NCI-H1092 (cell line): ENCODE measurements at regions not wholly inside any gene's neighbourhood (a gene's known extent, or its start where the extent isn't known, plus 50 kb on each side); places are given as distances from the start of the nearest gene placed in this dataset.

ENCODE experiments used
- DNase-seq: peaks from one replicate; lab custom pipeline; 2025; lab: John Stamatoyannopoulos, UW

DNA sequence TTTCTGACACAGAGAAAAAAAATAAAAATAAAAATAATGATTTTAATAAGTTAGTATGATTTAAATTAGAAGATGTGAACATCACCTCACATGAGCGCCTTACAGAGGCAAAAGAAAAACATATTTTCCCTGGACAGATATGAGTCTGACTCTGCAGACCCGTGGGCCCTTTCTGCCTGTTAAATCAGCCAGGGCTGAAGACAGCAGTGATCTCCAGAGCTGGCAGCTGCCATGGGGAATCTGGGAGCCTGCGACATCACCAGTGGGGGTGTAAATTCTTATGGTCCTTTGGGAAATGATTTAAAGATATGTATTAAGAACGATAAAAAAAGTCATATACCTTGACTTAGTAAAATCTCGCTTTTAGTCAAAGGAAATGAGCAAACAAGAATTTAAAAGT is 65.7 kb upstream of the FOXF1 start:
- no peak for DNase-seq

DNA sequence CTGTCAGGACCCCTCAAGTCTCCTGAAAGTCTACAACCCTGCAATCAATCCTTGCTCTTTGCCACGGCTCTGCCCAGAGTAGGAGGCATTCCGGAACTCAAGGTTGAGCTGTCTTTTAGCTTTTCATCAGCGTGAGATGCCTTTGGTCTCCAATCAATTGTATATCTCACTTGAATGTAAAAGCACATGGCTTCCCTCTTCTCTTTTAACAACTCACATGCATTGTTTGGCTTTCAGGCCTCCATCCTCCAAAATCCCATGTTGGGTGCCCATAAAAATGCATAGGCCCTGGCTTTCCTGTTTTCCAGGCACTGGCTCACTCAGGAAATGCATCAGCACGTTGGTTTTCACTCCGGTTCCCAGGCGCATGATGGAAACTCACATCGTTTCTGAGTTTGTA is 64.0 kb upstream of the FOXF1 start:
- DNase-seq = no peak

DNA sequence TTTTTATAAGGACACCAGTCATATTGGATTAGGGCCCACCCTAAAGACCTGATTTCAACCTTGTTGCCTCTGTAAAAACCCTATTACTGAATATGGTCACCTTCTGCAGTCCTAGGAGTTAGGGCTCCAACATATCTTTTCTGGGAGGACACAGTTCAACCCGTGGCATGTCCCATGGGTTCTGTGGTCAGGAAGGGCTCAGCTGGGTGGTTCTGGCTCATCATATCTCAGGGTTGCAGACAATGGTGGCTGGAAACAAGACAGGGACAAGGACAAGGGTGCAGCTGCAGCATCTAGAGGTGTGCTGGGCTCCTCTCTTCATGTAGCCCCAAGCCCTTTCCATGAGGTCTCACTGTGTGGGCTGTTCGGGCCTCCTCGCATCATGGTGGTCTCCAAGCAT is 63.1 kb upstream of the FOXF1 start:
- DNase-seq = no peak

DNA sequence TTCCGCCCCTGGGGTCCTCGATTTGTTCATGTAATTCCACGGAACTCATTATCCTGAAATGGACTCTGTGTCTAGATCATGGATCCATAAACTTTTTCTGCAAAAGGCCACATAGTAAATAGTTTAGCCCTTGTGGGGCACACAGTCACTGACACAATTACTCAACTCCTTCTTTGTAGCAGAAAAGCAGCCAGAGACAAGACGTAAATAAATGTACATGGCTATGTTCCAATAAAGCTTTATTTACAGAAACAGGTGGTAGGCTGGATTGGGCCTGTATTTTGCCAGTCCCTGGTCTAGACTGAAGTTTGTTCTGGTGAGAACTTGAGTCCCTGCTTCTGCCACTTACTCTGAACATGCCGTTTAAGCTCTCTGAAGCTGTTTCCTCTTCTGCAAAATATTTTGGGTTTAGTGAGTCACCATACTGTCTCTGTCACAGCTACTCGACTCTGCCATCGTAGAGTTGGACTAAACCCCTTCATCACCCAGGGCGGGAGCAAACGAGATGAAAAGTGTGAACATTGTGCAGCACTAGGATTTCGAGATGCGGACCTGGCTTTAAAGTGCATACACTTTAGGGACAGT is 61.9 kb upstream of the FOXF1 start:
- no peak for DNase-seq

DNA sequence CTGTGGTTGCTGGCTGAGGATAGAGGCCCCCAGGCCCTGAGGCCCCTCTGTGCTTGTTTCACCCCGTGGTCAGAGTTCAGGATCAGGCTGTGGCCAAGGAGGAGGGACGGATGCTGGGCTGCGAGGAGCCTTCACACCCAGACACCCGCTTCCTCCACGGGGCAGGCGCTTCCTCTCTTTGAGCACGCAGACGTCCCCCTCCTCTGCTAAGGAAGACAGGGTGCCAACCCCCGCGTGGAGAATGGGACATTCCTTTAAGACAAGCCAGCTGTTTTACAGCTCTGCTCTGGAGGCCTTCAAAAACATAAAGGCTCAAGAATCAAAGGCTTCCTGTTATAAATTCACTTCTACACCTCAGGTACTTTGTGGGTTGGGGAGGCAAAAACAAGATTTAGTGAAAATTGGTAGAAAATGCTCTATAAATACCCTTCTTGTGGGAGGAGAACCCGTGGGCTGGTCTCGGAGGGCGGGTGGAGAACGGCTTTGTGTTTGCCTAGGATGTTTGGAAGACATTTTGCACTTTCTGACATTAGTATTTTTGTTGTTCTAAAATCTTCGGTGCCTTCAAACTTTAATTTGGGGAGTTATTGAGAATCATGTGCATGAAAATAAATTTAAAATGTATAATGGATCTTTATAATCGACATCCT is 60.8 kb upstream of the FOXF1 start:
- no peak for DNase-seq

DNA sequence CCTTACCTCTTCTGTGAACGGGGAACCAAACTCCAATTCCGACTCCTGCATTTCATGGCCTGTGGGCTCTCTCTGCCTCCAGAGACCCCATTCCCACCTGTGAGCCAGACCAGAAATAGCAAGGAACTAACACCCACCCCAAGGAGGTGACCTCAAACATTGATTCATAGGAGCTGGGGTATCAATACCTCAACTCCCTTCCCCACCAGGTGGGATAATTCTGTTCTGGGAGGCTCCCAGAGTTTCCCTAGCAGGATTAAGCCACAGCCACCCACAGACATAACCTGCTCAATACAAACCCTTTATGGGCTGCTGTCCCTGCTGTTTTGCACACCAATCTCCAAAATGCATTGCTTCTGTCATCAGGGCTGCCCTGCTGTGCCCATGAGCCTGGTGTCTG is 59.6 kb upstream of the FOXF1 start:
- DNase-seq = no peak

DNA sequence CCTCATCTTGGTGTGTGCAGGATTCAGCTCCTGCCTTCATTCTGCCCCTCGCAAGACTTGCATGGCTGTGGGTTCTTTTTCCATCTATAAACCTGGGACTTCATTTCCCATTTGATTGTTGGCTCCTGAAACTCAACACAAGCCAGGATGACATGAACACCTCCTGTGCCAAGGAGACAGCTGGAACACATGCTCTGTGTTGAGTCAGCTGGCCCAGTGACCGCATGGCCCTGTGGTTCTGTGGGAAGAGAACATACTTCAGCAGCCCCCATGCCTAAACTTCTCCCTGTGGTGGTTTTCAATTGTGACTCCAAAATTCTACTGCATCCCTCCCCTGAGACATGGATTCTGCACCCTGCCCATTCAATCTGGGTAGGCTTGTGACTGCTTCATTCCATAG is 57.9 kb upstream of the FOXF1 start:
- no peak for DNase-seq

DNA sequence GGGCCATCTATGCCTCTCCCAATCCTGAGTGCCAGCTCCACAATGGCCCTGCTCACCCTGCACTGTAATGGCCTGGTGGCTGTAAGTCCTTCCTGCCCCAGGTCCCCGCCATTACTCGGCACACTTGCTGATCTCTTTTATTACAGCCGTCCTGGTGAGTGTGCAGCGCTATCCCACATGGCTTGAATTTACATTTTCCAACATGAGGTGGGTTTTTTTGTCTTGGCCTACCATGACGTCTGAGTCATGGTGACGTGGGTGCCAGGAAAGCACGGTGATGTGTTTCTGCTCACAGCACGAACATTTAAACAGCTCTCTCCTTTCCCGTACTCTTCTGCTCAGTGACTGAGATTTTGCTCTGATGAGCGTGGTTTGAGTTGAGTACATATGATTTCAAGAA is 55.2 kb upstream of the FOXF1 start:
- no peak for DNase-seq

DNA sequence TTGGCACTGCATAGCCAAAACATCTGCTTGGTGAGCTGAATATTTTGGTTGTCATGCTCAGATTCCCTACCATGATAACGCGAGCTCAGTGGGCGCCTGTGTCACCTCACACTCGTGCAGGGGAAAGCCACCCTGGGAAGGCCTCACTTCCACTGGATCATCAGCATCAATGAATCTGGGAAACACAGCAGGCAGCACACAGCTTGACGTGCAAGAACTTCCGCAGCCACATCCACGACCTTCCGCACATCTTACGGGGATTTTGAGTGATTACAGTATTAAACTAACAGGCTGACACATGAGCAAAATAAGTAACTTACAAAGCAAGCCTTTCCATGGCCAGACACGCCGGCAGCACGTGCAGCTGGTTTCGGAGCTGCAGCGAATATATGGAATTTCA is 54.7 kb upstream of the FOXF1 start:
- no peak for DNase-seq

DNA sequence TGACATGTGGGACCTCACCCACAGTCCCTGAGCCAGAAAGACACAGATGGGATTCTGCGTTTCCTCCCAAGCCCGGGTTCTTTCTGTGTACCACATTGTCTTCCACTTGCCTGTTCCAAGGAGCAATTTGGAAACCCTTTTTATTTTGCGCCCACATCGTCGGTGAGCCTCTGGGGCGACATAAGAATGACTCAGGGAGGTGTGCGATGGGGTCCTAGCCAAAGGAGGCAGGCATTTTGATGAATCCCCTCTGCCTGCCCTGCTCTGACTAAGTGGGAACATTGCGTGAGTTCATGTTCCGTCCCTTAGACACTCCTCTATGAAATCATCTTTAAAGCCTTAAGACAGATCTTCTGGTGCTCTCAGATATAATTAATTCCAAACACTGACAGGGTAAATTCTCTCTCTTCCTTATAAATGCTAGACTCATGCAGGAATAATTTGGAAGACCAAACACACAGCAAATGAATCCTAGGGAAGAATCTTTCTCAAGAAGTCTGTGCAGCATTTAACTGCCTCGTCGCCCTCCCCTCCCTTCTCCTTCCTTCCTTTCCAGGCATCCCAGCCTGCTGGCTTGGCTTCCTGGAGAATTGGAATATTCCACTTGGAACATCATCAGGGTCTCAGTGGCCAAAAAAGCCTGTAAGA is 52.7 kb upstream of the FOXF1 start:
- no peak for DNase-seq

DNA sequence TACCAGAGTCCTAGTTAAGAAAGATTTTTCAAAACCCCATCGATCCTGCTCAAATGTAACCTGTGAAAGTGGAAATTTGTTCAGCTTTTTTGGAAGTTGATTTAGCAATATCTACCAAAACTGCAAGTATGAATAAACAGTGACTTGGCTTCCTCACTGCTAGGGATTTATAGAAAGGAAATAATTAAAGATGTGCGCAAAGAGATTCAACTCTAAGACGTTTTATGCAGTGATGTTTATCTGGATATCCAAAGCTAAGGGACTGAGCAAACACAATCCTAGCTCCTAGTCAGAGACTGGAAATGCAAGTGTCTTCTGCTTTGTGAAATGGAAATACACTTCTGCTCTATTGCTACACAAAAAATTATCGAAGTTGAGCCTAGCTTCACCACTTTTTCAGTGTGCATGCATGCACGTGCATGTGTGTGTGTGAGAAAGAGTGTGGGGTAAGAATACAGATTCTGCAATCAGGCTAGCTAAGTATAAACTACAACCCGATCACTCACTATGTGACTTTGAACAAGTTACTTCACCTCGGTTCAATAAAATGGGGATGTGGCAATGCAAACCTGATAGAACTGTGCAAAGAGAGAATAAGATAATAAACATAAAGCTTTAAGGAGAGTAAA is 52.1 kb upstream of the FOXF1 start:
- no peak for DNase-seq

DNA sequence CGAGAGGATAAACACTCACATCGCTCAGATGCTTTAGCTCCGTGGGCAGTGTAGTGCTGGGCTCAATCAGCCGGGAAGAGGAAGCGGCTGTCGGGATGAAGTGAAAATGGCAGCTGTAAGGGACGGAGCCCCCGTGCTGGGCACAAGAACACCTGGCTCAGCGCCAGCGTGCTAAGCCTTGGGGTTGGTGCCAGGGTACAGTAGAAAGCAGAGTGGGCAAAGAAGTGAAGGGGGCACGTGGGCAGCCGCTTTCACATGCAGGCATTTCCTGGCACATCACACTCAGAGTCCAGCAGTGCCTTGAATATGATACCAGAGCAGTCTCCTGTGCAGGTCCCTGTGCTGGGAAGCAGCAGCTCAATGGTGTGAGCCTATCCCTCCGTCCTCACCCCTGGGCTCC is 51.1 kb upstream of the FOXF1 start:
- DNase-seq = no peak
